GM13976 (cell line): ENCODE measurements at regions not wholly inside any gene's neighbourhood (a gene's known extent, or its start where the extent isn't known, plus 50 kb on each side); places are given as distances from the start of the nearest gene placed in this dataset.
"Not testable (repeated sequence)": the region's sequence is repeated elsewhere in the genome, so short reads cannot be mapped to it uniquely, and the experiment has no call there.

Experiments used
- DNase-seq: peaks from one replicate; pipeline ENCODE4 v3.0.0; 2012; ENCODE audit warnings: low spot score
- in situ Hi-C: fragments of 300-500 bp; cut with MboI; formaldehyde crosslinking; loops from one replicate; pipeline ENCODE4 v1.12.0; 2022; ENCODE audit warnings: low sequenced_read_pairs, mixed read lengths, inconsistent platforms; ENCODE audit not compliant: unreplicated experiment
- TF ChIP-seq, protein P1 (sequence below): IDR thresholded peaks from 2 replicates; pipeline ENCODE4 v1.5.1; 2012; ENCODE audit warnings: borderline replicate concordance, mild to moderate bottlenecking; ENCODE audit not compliant: insufficient read depth; ENCODE audit errors: extremely low read depth, missing control alignments, control extremely low read depth

DNA sequence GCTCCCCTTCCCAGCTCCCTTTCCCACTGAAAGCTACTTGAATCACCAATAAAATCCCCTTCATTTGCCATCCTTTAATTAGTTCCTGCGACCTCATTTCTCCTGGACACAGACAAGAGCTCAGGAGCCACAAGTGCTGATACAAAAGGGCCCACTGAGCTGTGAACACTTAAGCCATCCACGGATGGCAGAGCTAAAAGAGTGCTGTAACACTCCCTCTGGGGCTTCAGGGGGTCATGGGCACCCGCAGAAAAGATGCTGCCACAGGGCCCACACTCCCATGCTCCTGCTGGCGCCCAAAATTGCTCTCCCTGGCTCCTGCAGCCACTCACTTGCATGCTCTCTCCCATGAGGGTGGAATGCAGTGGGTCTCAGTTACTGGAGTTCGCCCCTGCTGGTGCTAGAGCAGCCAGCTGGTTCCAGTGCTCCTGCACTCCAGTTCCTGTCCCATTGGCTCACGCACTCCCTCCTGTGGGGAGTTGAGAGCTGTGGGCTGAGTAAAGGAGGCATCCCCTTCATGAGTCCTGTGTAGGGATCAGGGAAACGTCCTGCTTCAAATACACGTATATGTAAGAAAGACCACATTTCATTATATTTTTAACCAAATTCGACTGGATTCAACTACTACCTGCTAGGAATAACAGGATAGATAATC lies 1291.0 kb downstream of the ARAP2 start:
- no peak for DNase-seq
- in situ Hi-C loops: no loop called here
- TF ChIP-seq, protein P1, sequence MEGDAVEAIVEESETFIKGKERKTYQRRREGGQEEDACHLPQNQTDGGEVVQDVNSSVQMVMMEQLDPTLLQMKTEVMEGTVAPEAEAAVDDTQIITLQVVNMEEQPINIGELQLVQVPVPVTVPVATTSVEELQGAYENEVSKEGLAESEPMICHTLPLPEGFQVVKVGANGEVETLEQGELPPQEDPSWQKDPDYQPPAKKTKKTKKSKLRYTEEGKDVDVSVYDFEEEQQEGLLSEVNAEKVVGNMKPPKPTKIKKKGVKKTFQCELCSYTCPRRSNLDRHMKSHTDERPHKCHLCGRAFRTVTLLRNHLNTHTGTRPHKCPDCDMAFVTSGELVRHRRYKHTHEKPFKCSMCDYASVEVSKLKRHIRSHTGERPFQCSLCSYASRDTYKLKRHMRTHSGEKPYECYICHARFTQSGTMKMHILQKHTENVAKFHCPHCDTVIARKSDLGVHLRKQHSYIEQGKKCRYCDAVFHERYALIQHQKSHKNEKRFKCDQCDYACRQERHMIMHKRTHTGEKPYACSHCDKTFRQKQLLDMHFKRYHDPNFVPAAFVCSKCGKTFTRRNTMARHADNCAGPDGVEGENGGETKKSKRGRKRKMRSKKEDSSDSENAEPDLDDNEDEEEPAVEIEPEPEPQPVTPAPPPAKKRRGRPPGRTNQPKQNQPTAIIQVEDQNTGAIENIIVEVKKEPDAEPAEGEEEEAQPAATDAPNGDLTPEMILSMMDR: peak; percentile 7

DNA sequence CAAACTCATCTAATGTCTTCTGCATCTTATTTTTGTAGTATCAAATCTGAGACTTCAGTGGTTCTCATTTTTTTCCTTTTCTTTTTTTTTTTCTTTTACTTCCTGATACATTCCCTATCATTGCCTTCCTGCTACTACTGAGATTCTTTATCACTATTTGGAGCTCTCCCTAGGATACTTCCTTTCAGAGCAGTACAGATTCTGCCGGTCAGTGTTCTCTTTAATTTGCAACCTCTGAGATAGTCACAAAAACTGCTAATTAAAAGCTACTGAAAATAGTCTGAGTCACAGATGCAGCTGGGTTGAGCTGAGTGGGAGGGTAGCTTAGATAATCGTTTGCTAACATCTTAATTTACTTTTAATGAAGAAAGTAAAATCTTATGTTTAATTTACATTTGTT lies 1279.7 kb downstream of the ARAP2 start:
- DNase-seq: no peak
- TF ChIP-seq, protein P1: no peak
- in situ Hi-C loops: no loop called here

DNA sequence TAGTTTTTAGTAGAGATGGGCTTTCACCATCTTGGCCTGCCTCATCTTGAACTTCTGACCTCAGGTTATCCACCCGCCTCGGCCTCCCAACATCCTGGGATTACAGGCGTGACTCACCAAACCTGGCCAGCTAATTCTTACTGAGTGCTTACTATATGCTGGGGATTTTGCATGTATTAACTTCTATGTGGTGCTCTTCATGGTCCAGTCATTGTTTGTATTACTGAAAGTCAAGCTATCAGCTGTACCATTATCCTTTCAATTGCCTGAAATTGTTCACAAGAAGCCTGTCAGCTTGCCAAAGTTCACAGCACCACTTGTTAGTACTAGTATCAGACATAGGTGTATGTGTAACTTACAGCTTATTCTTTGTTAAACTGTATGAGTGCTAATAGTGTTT lies 1272.1 kb downstream of the ARAP2 start:
- DNase-seq: no peak
- TF ChIP-seq, protein P1: no peak
- in situ Hi-C loops: no loop called here

DNA sequence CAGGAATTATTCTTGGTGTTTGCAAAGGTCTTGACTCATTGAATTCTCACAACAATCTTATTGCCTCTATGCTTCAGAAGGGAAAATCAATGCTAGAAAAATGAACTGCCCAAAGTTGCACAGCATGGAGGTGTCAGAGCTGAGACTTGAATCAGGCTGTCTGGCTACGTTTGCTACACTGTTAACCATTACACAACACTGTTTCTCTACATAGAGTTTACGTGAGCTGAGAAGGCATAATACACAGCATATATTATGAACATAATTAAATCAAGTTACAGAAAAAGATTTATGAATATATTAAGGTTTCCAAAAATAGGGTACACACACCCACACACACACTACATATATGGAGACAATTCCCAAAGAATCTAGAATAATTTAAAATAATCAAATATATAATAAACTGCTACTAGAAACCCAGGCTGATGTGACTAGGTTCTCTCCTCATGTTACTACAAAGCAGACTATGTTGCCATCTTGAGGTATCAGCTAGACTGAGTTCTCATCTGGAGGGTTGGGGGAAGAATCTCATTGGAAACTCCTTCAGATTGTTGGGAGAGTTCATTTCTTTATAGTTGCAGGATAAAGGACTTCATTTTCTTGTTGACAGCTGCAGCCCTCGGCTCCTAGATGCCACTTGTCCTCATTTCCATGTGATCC lies 1270.5 kb downstream of the ARAP2 start:
- DNase-seq: no peak
- TF ChIP-seq, protein P1: no peak
- in situ Hi-C loops: no loop called here

DNA sequence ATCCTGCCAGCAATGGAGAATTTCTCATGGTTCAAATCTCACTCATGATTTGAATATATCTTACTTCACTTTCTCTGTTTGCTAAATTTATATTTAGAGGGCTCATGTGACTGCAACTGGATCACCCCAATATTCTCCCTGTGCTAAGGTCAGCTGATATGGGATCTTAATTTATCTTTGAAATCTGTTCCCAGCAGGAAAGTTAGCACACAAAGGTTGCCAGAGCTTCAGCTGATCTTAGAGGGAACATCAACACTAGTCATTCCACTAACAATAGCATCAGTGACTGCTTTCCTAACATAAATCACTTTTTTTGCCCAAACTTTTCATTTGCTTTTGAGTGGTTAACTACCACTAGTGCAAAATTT lies 1270.0 kb downstream of the ARAP2 start:
- in situ Hi-C loops: no loop called here
- no peak for DNase-seq
- TF ChIP-seq, protein P1: no peak

DNA sequence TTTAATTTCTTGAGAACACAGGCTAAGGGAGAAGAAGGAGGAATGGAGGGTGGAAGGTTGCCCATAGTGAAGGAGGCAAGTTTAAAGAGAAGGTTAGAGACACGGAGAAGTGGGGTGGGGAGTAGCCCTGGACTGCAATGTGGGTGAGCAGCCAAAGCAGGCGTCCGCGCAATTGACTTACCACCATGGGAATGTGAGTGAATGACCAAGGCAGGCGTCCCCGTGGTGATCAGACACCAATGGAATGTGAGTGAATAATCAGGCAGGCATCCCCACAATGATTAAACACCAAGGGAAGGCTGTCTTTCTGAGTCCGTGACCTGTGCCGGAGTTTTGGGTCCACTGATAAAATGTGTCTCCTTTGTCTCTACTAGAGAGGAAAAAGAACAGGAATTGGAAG lies 1223.1 kb downstream of the ARAP2 start:
- in situ Hi-C loops, DNase-seq: not testable (repeated sequence)

DNA sequence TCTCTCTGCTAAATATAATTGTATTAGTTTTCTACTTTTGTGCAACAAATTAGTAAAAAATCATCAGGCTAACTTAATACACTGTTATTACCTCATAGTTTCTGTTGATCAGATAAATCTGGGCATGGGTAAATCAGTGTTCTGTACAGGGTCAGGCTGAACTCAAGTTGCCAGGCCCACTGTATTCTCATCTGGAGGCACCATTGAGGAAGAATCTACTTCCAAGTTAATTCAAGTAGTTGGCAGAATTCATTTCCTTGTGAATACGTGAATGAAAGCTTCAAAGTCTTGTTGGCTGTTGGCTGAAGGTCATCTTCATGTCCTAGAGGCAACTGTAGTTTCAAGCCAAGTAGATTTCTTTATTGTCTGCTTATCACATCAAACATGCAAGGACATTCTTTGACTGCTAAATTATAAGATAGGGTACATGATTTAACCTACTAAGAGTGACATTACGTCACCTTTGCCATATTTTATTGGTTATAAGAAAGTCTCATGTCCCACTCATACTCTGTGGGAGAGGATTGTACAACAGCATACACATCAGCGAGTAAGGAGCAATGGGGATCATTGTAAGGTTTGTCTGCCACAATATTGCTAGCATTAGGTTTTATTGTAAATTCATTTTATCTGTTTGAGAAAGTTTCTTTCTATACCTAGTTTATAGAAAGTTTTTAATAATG lies 1219.0 kb downstream of the ARAP2 start:
- TF ChIP-seq, protein P1: no peak
- no peak for DNase-seq
- in situ Hi-C loops: no loop called here
